ENCODE measurements at regions not wholly inside any gene's neighbourhood (a gene's known extent, or its start where the extent isn't known, plus 50 kb on each side); places are given as distances from the start of the nearest gene placed in this dataset.

DNA sequence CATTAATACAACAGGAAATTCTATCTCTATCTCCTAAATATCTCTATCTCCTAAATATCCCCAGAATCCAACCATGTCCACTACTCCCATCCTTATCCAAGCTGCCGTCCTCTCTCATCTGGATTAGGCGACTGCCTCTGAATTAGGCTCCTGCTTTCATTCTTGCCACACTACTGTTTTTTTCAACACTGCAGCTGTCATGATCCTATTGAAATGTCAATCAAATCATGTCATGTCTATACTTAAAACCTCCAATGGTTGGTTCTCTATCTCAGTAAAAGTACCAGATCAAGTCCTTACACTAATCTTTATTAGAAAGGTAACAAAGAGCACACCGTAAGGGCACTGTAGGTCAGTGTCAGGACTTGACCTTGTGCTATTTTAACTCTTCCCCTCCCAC is 82.0 kb upstream of the NFIA start:
- TF ChIP-seq, protein P1, sequence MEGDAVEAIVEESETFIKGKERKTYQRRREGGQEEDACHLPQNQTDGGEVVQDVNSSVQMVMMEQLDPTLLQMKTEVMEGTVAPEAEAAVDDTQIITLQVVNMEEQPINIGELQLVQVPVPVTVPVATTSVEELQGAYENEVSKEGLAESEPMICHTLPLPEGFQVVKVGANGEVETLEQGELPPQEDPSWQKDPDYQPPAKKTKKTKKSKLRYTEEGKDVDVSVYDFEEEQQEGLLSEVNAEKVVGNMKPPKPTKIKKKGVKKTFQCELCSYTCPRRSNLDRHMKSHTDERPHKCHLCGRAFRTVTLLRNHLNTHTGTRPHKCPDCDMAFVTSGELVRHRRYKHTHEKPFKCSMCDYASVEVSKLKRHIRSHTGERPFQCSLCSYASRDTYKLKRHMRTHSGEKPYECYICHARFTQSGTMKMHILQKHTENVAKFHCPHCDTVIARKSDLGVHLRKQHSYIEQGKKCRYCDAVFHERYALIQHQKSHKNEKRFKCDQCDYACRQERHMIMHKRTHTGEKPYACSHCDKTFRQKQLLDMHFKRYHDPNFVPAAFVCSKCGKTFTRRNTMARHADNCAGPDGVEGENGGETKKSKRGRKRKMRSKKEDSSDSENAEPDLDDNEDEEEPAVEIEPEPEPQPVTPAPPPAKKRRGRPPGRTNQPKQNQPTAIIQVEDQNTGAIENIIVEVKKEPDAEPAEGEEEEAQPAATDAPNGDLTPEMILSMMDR (conservative IDR thresholded peaks at IDR 0.05; ENCODE audit: low read length) = no peak
- TF ChIP-seq EZH2phosphoT487 (IDR thresholded peaks at IDR 0.05; ENCODE audit: borderline replicate concordance, low read depth, low read length) = no peak

All from OCI-LY7 (cell line).